Suprapubic skin (tissue), 3 donors: ENCODE measurements at regions not wholly inside any gene's neighbourhood (a gene's known extent, or its start where the extent isn't known, plus 50 kb on each side); places are given as distances from the start of the nearest gene placed in this dataset.

ENCODE experiments used
- CTCF ChIP-seq, 2 donors: fragments of 200-600 bp in 1 of 2; fragments of 450-650 bp in 1 of 2; sonication (generic) in 1 of 2; IDR thresholded peaks; one replicate each; pipeline ENCODE4 v1.5.1; 2016 to 2019; ENCODE audit warnings: antibody characterized with exemption in 2 of 2, mild to moderate bottlenecking in 1 of 2, moderate library complexity in 1 of 2
- EP300 ChIP-seq: sonication (generic); formaldehyde crosslinking; IDR thresholded peaks from one replicate; pipeline ENCODE4 v1.6.1; 2017; ENCODE audit warnings: antibody characterized with exemption
- POLR2A ChIP-seq, 2 donors: fragments of 450-650 bp; IDR thresholded peaks; one replicate each; pipeline ENCODE4 v1.6.1; 2017; ENCODE audit warnings: antibody characterized with exemption in 2 of 2, mild to moderate bottlenecking in 2 of 2, moderate library complexity in 2 of 2

GRCh38 chr6:14499841-14500240 lies 382.3 kb downstream of the CD83 start:
- TF ChIP-seq CTCF (IDR thresholded peaks at IDR 0.05) (no peak), POLR2A (IDR thresholded peaks at IDR 0.05) (no peak), EP300 (no peak)
